Upper lobe of left lung (tissue), 6 donors: ENCODE measurements at regions not wholly inside any gene's neighbourhood (a gene's known extent, or its start where the extent isn't known, plus 50 kb on each side); places are given as distances from the start of the nearest gene placed in this dataset.
"Not testable (repeated sequence)": the region's sequence is repeated elsewhere in the genome, so short reads cannot be mapped to it uniquely, and the experiment has no call there.

ENCODE experiments used
- ATAC-seq, 2 donors: fragments of 200-7000 bp; cut with Tn5 transposase; one replicate each; pipeline ENCODE4 v1.9.1; 2022; ENCODE audit warnings: mild to moderate bottlenecking in 2 of 2, moderate library complexity in 2 of 2; ENCODE audit not compliant: low FRiP score in 2 of 2
- DNase-seq, 2 donors: peaks; one replicate each; pipeline ENCODE4 v3.0.0-alpha.2; 2019 to 2020
- H3K27ac ChIP-seq, 4 donors: fragments of 200-600 bp; sonication (generic); one replicate each; pipeline ENCODE4 v1.5.1; 2016 to 2019
- H3K27me3 ChIP-seq, 4 donors: fragments of 200-600 bp; sonication (generic); one replicate each; pipeline ENCODE4 v1.5.1; 2017 to 2019
- H3K36me3 ChIP-seq, 4 donors: fragments of 200-600 bp; sonication (generic); one replicate each; pipeline ENCODE4 v1.5.1; 2016 to 2019
- H3K4me1 ChIP-seq, 4 donors: fragments of 200-600 bp; sonication (generic); one replicate each; pipeline ENCODE4 v1.5.1; 2018 to 2019
- H3K4me3 ChIP-seq, 4 donors: fragments of 200-600 bp; sonication (generic); one replicate each; pipeline ENCODE4 v1.5.1; 2017 to 2019; ENCODE audit warnings: mild to moderate bottlenecking in 2 of 4, moderate library complexity in 1 of 4
- H3K9me3 ChIP-seq, 4 donors: fragments of 200-600 bp; sonication (generic); one replicate each; pipeline ENCODE4 v1.5.1; 2018 to 2019
- EP300 ChIP-seq, 4 donors: sonication (generic); formaldehyde crosslinking; IDR thresholded peaks; one replicate each; pipeline ENCODE4 v1.5.1; 2017; ENCODE audit warnings: antibody characterized with exemption in 4 of 4, control low read depth in 2 of 4
- POLR2A ChIP-seq, 4 donors: fragments of 450-650 bp; IDR thresholded peaks; one replicate each; pipeline ENCODE4 v1.5.1; 2016 to 2017; ENCODE audit warnings: antibody characterized with exemption in 4 of 4, mild to moderate bottlenecking in 2 of 4
- POLR2AphosphoS5 ChIP-seq, 2 donors: sonication (generic); formaldehyde crosslinking; IDR thresholded peaks; one replicate each; pipeline ENCODE4 v1.5.1; 2017; ENCODE audit warnings: antibody characterized with exemption in 2 of 2
- WGBS, 2 donors: methylation state at CpG; one replicate each; pipeline ENCODE4 v1.1.5; 2017 to 2018; 5-methylcytosine and 5-hydroxymethylcytosine counted together
- TF ChIP-seq, protein P1 (sequence below), 6 experiments: fragments of 450-650 bp in 4 of 6; fragments of 200-600 bp in 2 of 6; sonication (generic) in 2 of 6; IDR thresholded peaks; one replicate each; pipeline ENCODE4 v1.5.1; 2016 to 2019; ENCODE audit warnings: antibody characterized with exemption in 6 of 6
- donor health status: DM: no; HTN: no; CAD: no; lungs with moderate emphysema.
- donor health status: DM: no; HTN: yes; CAD: no; lungs with severe emphysema.

DNA sequence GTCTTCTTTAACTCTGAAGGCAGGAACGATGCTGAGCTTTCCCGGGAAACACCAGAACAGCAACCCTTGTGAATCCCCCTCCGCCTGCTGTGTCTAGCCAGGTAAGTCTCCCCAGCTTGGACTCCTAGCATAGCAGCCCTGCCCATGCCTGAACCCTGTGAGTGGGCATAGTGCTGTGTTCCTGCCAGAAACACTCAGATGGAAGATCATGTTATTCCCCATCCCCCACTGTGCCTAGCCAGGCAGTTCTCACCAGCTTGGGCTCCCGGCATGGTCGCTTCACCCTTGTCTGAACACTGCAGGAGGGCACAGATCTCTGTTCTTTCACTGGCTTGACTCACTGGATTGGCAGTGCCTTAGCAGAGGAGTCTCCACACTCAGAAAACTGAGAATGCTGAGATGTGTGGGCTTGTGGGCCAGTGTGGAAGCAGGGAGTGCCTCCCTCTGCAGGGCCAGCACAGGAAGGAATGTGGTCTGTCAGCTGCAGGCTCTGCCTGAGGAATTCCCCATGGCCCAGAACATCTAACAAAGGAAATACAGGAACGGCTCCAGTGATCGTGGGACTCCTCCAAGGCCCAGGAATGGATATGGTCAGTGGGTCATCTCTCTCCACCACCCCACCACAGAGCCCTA lies 440.1 kb upstream of the ADGRB3 start:
- ATAC-seq (no peak), DNase-seq (no peak)
- no peak for TF ChIP-seq EP300 (IDR thresholded peaks at IDR 0.05)
- no peak for TF ChIP-seq POLR2AphosphoS5 (IDR thresholded peaks at IDR 0.05)
- TF ChIP-seq POLR2A (IDR thresholded peaks at IDR 0.05), result no peak
- no peaks in the 10 kb centered on the region for H3K36me3 ChIP-seq
- no peak overlapping the region for H3K4me3 ChIP-seq
- no peaks in the 10 kb centered on the region for H3K27me3 ChIP-seq
- H3K27ac ChIP-seq, result no peak overlapping the region
- H3K4me1 ChIP-seq, result no peaks in the 10 kb centered on the region
- H3K9me3 ChIP-seq, result no peaks in the 10 kb centered on the region
- WGBS, 2 donors, result 85 to 86% methylated on average over 7 of the region's 7 CpGs

DNA sequence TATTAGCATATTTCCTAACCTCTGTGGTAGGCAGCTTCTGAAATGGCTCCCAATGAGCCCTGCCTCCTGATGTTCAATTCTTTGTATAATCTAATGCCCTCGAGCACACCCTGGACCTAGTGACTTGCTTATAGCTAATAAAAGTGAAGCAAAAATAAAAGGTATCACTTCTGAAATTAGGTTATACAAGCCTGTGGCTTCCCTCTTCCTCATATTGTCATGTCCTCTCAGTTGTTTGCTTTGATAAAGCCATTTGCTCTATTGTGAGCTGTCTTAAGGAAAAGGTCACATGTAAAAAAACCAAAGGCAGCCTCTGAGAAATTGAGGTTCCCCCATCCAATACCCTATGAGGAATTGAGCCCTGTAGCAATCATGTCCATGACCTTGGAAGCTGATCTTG lies 442.1 kb upstream of the ADGRB3 start:
- ATAC-seq, result no peak
- no peak overlapping the region for H3K27ac ChIP-seq
- 68 to 75% methylated on average over 1 of the region's 1 CpG for WGBS, 2 donors
- H3K4me1 ChIP-seq, result no peaks in the 10 kb centered on the region
- H3K36me3 ChIP-seq, result no peaks in the 10 kb centered on the region
- no peaks in the 10 kb centered on the region for H3K9me3 ChIP-seq
- no peak for DNase-seq
- no peak overlapping the region for H3K4me3 ChIP-seq
- H3K27me3 ChIP-seq, result no peaks in the 10 kb centered on the region
- TF ChIP-seq POLR2AphosphoS5 (IDR thresholded peaks at IDR 0.05), result no peak
- TF ChIP-seq EP300 (IDR thresholded peaks at IDR 0.05), result no peak
- no peak for TF ChIP-seq POLR2A (IDR thresholded peaks at IDR 0.05)
- TF ChIP-seq, protein P1, sequence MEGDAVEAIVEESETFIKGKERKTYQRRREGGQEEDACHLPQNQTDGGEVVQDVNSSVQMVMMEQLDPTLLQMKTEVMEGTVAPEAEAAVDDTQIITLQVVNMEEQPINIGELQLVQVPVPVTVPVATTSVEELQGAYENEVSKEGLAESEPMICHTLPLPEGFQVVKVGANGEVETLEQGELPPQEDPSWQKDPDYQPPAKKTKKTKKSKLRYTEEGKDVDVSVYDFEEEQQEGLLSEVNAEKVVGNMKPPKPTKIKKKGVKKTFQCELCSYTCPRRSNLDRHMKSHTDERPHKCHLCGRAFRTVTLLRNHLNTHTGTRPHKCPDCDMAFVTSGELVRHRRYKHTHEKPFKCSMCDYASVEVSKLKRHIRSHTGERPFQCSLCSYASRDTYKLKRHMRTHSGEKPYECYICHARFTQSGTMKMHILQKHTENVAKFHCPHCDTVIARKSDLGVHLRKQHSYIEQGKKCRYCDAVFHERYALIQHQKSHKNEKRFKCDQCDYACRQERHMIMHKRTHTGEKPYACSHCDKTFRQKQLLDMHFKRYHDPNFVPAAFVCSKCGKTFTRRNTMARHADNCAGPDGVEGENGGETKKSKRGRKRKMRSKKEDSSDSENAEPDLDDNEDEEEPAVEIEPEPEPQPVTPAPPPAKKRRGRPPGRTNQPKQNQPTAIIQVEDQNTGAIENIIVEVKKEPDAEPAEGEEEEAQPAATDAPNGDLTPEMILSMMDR (IDR thresholded peaks at IDR 0.05), result no peak

DNA sequence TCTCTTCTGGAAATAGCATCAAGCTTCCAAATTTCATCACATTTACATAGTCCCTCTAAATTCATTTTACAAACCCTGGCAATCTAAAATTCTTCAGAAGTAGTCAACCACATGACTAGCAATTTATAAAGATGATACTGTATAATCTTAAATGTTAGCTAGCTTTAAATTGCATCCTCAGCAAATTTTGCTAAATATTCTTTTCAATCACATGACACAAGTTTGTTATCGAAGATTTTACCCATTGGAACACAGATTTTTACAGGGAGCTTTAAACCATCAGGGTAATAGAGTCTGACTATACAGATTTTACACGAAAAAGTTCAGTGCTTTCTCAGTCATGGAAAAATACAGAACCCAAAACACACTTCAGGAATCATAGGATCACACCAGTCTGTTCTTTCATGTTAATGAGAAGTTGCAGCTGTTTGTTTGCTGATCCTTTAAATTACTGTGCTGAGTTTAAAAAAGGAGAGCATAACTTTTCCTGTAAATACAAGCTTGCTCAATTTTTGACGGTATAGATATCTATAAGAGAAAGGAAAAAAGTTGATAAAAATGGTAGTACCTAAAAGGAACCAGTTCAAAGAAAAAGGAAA lies 445.8 kb upstream of the ADGRB3 start:
- DNase-seq (no peak), ATAC-seq (no peak)
- Histone ChIP-seq H3K4me3 (no peak overlapping the region), H3K36me3 (no peaks in the 10 kb centered on the region), H3K27me3 (no peaks in the 10 kb centered on the region), H3K9me3 (no peaks in the 10 kb centered on the region), H3K27ac (no peak overlapping the region), H3K4me1 (no peaks in the 10 kb centered on the region)
- 47 to 53% methylated on average over 3 of the region's 3 CpGs for WGBS, 2 donors
- TF ChIP-seq EP300 (IDR thresholded peaks at IDR 0.05), result no peak
- no peak for TF ChIP-seq POLR2AphosphoS5 (IDR thresholded peaks at IDR 0.05)
- no peak for TF ChIP-seq POLR2A (IDR thresholded peaks at IDR 0.05)
- TF ChIP-seq, protein P1 (IDR thresholded peaks at IDR 0.05), result no peak

DNA sequence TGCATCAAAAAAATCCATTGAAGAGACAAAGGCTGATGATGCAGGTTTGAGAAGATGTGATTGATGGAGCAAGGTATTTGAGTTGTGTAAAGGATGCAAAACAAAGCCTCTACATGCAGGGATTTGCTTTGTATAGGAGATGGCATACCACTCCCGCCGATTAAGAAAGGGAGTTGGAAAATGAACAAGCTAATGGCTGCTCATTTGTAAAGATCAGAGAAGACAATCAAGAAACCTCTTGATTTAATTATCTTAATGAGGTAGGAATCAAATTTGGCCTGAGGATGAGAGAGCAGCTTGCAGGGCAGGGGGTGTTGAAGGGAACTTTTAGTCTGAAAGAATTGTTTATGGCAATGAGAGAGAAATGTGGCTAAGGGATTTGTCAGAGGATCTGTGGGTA lies 448.2 kb upstream of the ADGRB3 start:
- Histone ChIP-seq H3K4me3 (no peak overlapping the region), H3K36me3 (no peaks in the 10 kb centered on the region), H3K4me1 (no peaks in the 10 kb centered on the region), H3K9me3 (no peaks in the 10 kb centered on the region), H3K27ac (no peak overlapping the region), H3K27me3 (no peaks in the 10 kb centered on the region)
- DNase-seq (no peak), ATAC-seq (no peak)
- 91 to 92% methylated on average over 2 of the region's 2 CpGs for WGBS, 2 donors
- TF ChIP-seq, protein P1 (IDR thresholded peaks at IDR 0.05), result no peak
- TF ChIP-seq POLR2AphosphoS5 (IDR thresholded peaks at IDR 0.05) (no peak), POLR2A (IDR thresholded peaks at IDR 0.05) (no peak), EP300 (IDR thresholded peaks at IDR 0.05) (no peak)

DNA sequence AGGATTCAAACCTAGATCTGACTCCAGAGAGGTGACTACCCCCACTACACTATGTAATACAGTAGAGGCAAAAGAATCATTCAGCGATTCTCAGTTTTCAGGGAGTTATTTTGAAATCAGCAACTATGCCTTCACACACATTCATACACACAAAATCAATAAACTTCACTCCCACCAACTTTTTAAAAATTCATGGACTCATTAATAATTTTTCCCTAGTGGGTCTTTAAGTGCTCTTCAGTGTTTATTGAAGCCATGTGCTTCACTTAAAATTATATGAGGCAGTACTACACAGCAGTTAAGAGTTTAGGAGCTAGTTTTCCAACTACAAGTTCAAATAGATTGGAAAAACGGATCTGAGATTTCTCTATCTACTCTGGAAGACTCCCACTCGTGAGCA lies 452.7 kb upstream of the ADGRB3 start:
- TF ChIP-seq POLR2AphosphoS5 (IDR thresholded peaks at IDR 0.05), result no peak

DNA sequence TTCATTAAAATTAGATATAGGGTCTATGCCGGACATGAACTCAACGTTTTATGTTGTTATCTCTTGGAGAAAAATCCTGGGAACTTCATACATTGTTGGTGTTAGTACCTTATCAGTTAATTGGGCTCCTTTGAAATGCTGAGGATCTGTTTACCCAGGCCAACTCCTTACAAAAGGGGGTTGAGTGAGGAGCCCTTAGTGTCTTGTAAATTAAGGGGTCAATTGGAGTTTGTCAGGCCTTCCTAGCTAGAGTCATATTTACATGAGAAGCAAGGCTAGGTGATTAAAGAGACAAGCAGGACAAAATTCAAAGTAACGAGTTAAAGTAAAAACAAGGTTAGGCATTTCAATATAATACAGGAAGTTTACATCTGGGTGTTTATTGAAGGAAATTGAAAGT lies 454.1 kb upstream of the ADGRB3 start:
- not testable (repeated sequence) for H3K4me3 ChIP-seq, H3K36me3 ChIP-seq, H3K27me3 ChIP-seq, ATAC-seq, H3K9me3 ChIP-seq, H3K27ac ChIP-seq, DNase-seq, H3K4me1 ChIP-seq
- 37 to 53% methylated on average over 3 of the region's 3 CpGs for WGBS, 2 donors

More for the DNA sequence above, 452.7 kb upstream of the ADGRB3 start:
- no peak for DNase-seq
- no peak overlapping the region for H3K4me3 ChIP-seq
- no peak overlapping the region for H3K27ac ChIP-seq
- H3K27me3 ChIP-seq, result no peaks in the 10 kb centered on the region
- no peak for ATAC-seq
- no peaks in the 10 kb centered on the region for H3K9me3 ChIP-seq
- WGBS, 2 donors, result 62 to 63% methylated on average over 3 of the region's 3 CpGs
- no peaks in the 10 kb centered on the region for H3K36me3 ChIP-seq
- no peaks in the 10 kb centered on the region for H3K4me1 ChIP-seq
